ENCODE measurements at regions not wholly inside any gene's neighbourhood (a gene's known extent, or its start where the extent isn't known, plus 50 kb on each side); places are given as distances from the start of the nearest gene placed in this dataset.

- Histone ChIP-seq H3K4me3 (ENCODE audit: low read depth, low read length) (no peak overlapping the region), H3K36me3 (no peaks in the 10 kb centered on the region), H3K27me3 (no peaks in the 10 kb centered on the region), H3K4me1 (no peaks in the 10 kb centered on the region), H3K9me3 (no peaks in the 10 kb centered on the region)
- no peak for DNase-seq
- TF ChIP-seq CTCF (IDR thresholded peaks at IDR 0.05; ENCODE audit: low read depth, low read length): no peak
Measured at GRCh38 chr4:185894481-185894880, 82.5 kb upstream of the SORBS2 start.

- DNase-seq: no peak
- no peak for TF ChIP-seq CTCF (IDR thresholded peaks at IDR 0.05; ENCODE audit: low read depth, low read length)
- no peaks in the 10 kb centered on the region for H3K27me3 ChIP-seq
Measured at GRCh38 chr4:185895351-185895750, 83.4 kb upstream of the SORBS2 start.

GRCh38 chr4:185895866-185896265, 83.9 kb upstream of the SORBS2 start:
- DNase-seq: no peak
- Histone ChIP-seq H3K27me3 (no peaks in the 10 kb centered on the region), H3K4me1 (no peaks in the 10 kb centered on the region), H3K9me3 (no peaks in the 10 kb centered on the region), H3K36me3 (no peaks in the 10 kb centered on the region), H3K4me3 (ENCODE audit: low read depth, low read length) (no peak overlapping the region)
- no peak for TF ChIP-seq CTCF (IDR thresholded peaks at IDR 0.05; ENCODE audit: low read depth, low read length)

More at GRCh38 chr4:185895351-185895750, 83.4 kb upstream of the SORBS2 start:
- no peaks in the 10 kb centered on the region for H3K36me3 ChIP-seq
- H3K9me3 ChIP-seq: no peaks in the 10 kb centered on the region
- H3K4me1 ChIP-seq: no peaks in the 10 kb centered on the region
- H3K4me3 ChIP-seq (ENCODE audit: low read depth, low read length): no peak overlapping the region

GRCh38 chr4:185896817-185897488, 85.0 kb upstream of the SORBS2 start:
- no peaks in the 10 kb centered on the region for H3K4me1 ChIP-seq
- TF ChIP-seq CTCF (IDR thresholded peaks at IDR 0.05; ENCODE audit: low read depth, low read length): no peak
- no peaks in the 10 kb centered on the region for H3K36me3 ChIP-seq
- H3K9me3 ChIP-seq: no peaks in the 10 kb centered on the region
- DNase-seq: no peak
- H3K27me3 ChIP-seq: no peaks in the 10 kb centered on the region
- H3K4me3 ChIP-seq (ENCODE audit: low read depth, low read length): no peak overlapping the region

GRCh38 chr4:185898413-185898812, 86.4 kb upstream of the SORBS2 start:
- Histone ChIP-seq H3K4me1 (peaks cover 2% of the 10 kb centered on the region), H3K4me3 (ENCODE audit: low read depth, low read length) (no peak overlapping the region), H3K36me3 (no peaks in the 10 kb centered on the region), H3K9me3 (no peaks in the 10 kb centered on the region), H3K27me3 (no peaks in the 10 kb centered on the region)
- no peak for DNase-seq
- no peak for TF ChIP-seq CTCF (IDR thresholded peaks at IDR 0.05; ENCODE audit: low read depth, low read length)

- no peak for DNase-seq
- H3K9me3 ChIP-seq: no peaks in the 10 kb centered on the region
- no peaks in the 10 kb centered on the region for H3K27me3 ChIP-seq
- H3K4me3 ChIP-seq (ENCODE audit: low read depth, low read length): no peak overlapping the region
- peaks cover 7% of the 10 kb centered on the region for H3K4me1 ChIP-seq
- no peaks in the 10 kb centered on the region for H3K36me3 ChIP-seq
- TF ChIP-seq CTCF (IDR thresholded peaks at IDR 0.05; ENCODE audit: low read depth, low read length): no peak
Measured at GRCh38 chr4:185899833-185900232, 87.8 kb upstream of the SORBS2 start.
